ENCODE measurements at regions not wholly inside any gene's neighbourhood (a gene's known extent, or its start where the extent isn't known, plus 50 kb on each side); places are given as distances from the start of the nearest gene placed in this dataset.

GRCh38 chr14:71290301-71290700 is 383.0 kb downstream of the PCNX1 start:
- FAIRE-seq, result no peak

DNA sequence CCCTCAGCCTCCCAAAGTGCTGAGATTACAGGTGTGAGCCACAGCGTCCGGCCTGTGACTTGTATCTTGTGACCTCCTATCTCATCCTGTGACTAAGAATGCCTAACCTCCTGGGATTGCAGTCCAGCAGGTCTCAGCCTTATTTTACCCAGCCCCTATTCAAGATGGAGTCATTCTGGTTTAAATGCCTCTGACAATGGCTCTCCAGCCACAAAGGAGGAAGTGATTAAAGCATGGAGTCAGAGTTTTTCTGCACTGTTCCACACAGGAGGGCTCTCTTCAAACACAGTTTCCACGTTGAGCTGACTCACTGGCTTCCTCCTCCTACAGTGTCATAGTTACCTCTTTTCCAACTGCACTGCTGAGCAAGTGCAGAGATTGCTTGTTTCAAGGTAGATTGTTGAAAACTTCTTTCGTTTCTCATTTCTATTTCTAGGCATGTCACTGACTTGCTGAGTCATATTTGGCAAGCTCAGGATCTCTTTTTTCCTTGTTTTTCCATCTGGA is 383.8 kb downstream of the PCNX1 start:
- no peak for FAIRE-seq

- no peak for FAIRE-seq
These were observed 388.9 kb downstream of the PCNX1 start for GRCh38 chr14:71296184-71296583.

GRCh38 chr14:71300566-71301330 is 393.5 kb downstream of the PCNX1 start:
- FAIRE-seq, result no peak

DNA sequence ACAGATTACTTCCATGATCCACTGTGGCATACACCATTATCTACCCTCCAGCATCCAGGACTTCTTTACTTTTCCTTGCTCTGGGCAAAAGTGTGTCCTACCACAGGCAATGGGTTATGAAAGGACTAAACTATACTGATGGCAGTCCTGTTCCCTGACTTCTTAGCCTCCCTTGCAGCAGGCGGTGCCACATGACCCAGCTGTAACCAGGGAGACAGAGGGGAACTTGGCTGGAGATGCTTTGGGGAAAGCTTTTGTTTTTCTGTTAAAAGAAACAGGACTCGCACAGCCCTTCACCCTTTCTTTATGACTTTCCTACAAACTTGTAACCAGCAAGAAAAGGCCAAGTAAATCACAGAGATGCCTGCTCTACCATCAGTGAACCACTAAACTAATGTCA is 394.4 kb downstream of the PCNX1 start:
- FAIRE-seq, result no peak

DNA sequence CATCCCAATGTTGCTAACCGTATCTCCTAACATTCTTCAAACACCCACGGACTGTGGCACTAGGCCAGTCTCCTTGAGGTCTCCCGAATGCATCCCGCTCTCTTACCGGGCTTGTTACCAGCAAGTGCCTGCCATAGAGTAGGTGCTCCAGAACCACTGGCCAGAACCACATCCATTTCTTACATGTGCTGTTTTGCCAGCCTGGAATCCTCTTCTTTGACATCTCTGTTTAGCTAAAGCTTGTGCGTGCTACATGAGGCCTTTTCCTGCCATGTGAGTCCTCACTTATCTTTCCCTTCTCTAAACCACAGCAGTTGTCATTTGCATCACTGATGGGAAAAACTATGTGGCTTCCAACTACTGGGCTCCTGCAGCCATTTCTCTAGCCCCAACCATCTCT is 397.4 kb downstream of the PCNX1 start:
- FAIRE-seq, result no peak

DNA sequence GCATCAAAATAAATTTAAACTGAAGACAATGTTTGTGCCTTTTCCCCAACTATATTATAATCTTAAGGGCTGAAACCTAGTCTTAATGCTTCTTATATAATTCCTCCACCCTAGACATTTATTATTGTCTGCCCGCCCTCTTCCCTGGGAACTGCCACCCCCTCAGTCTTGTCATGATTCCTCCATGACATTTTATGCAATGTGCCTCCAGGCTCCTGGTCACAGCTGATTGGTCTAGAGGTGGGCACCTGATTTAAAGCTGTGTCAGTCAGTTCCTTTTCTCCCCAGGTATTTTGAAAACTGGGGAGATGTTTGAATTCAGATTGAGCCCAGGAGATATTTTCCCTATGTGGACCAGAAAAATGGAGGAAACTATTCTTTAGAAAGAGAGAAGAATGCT is 401.4 kb downstream of the PCNX1 start:
- no peak for FAIRE-seq

DNA sequence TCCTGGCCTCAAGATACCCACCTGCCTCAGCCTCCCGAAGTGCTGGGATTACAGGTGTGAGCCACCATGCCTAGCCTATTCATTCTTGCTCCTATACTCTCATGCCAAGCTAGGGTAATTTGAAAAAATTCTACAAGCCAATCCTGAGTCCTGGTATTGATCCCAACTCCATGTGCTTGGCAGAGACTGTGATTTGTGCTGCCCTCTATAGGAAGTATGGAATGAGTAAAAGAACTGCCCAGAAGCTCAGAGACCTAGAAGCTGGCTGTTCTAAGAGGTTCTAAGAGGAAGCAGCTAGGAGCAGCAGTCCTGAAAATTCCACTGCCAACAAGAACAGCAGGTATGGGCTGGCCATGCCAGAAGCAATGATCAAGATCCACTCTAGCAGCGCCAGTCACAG is 402.5 kb downstream of the PCNX1 start:
- no peak for FAIRE-seq

GRCh38 chr14:71311061-71311460 is 403.8 kb downstream of the PCNX1 start:
- FAIRE-seq, result no peak

DNA sequence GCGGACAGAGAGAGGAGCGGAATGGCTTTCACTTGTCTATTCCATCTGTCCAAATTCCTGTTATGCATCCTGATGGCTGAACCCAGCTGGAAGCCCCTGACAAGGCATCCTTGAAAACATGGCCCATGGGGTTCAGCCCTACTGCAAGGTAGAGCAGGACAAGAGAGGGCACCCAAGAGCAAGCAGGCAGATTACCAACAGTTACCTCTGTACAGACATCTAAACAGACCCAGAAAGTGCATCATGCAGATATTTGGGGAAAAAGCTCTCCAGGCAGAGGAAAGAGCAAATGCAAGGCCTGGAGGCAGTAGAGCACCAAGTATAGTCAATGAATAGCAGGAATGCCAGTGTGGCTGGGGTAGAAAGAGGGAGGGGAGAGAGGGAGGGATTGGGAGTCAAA is 407.5 kb downstream of the PCNX1 start:
- FAIRE-seq, result no peak

- FAIRE-seq, result no peak
These were observed 410.3 kb downstream of the PCNX1 start for GRCh38 chr14:71317385-71318096.

DNA sequence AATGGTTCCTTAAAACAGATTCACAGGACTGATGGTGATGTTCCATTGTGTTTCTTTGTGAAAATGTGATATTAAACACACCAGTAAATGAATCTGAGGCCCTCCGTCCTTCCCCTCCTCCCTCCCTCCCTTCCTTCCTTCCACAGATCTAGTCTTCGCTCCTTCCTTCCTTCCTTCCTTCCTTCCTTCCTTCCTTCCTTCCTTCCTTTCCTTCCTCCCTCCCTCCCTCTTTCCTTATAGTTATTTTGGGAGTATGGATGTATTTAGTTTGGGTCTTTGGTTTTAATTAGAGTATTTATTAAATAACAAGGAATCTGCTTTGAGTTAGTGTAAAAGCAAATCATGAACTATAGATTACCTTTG is 410.8 kb downstream of the PCNX1 start:
- FAIRE-seq, result no peak

GRCh38 chr14:71319666-71320065 is 412.4 kb downstream of the PCNX1 start:
- FAIRE-seq, result no peak

- peak; percentile 87 for FAIRE-seq
These were observed 413.0 kb downstream of the PCNX1 start, which contains the start of gene SIPA1L1 for GRCh38 chr14:71320107-71320733. TSS of gene SIPA1L1 (plus strand) at chr14:71320476.

- FAIRE-seq, result no peak
These were observed 413.7 kb downstream of the PCNX1 start for GRCh38 chr14:71320734-71321573.

- no peak for FAIRE-seq
These were observed 414.5 kb downstream of the PCNX1 start for GRCh38 chr14:71321574-71322315.

- FAIRE-seq, result peak; percentile 19
These were observed 415.5 kb downstream of the PCNX1 start for GRCh38 chr14:71322655-71323250.

DNA sequence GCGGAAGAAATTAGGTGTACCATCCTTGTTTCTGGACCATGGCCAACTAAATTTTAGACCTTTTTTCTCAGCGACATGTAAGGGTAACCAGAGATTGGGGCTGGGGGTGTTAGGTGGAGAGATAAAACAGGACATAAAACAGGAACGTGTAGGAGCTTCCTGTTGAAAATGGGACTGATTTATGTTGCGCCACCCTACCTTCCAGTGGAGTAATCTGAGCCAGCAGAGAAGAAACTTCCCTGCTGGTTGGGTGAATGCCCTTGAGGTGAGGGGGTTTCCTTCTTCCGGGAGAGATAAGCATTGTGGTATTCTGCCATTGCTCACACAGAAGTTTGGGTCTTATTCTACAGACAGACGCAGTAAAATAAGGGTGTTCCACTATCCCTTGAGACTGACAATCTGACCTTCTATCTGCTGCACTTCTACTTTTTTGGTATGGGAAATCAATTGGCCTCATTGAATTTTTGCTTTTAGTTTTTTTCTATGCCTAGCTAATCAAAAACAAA is 417.6 kb downstream of the PCNX1 start:
- FAIRE-seq, result no peak

DNA sequence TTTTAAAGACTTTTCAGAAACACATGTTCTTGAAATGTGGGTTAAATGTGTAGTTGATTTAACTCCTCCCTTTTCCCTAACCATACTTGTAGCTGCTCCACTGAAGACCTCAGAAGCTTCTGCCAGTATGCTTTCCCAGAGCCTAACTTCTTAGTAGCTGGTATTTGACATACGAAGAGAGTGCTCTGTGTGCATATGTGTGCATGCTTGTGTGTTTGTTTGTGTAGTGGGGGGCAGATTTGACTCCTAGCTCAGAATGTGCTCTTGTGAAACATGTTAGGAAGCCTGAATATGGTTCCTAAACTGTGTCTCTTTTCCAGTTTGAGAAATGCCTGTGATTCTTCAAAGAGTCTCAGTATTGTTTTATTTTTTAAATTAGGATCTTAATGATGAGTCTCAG is 420.4 kb downstream of the PCNX1 start:
- FAIRE-seq, result no peak

DNA sequence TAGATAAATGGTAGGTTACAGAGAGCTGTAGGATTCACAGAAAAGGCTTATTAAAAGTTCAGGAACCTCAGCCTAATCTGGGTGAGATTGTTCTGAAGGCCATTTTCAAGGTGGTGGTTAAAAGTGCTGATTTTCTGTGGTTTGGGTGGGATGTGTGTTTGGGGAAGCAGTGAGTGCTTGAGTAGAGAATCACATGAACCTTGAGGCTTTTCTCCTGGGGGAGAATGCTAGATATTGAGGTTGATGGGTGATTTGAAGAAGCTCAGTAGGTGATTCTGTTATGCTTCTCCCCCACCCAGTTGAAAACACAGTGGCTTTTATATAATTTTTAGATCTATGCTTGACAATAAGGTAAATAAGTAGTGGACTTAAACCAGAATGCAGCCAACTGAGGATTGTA is 420.9 kb downstream of the PCNX1 start:
- no peak for FAIRE-seq

DNA sequence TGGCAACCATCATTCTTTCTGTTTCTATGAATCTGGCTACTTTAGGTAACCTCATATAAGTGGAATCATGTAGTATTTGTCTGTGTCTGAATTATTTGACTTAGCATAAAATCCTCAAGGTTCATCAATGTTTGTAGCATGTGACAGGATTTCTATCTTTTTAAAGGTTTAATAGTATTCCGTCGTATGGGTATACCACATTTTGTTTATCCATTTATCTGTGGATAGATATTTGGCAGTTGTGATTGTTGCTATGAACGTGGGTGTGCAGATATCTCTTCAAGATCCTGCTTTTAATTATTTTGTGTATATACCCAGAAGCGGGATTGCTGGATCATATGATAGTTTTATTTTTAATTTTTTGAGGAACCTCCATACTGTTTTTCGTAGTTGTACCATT is 421.7 kb downstream of the PCNX1 start:
- FAIRE-seq, result no peak

GRCh38 chr14:71331403-71331802 is 424.1 kb downstream of the PCNX1 start:
- no peak for FAIRE-seq

Data from A204.1 (cell line).